Lower leg skin (tissue), 3 donors: ENCODE measurements at regions not wholly inside any gene's neighbourhood (a gene's known extent, or its start where the extent isn't known, plus 50 kb on each side); places are given as distances from the start of the nearest gene placed in this dataset.

ENCODE experiments used
- CTCF ChIP-seq, 3 donors: fragments of 450-650 bp; IDR thresholded peaks; one replicate each; pipeline ENCODE4 v1.5.1; 2016; ENCODE audit warnings: antibody characterized with exemption in 3 of 3, mild to moderate bottlenecking in 3 of 3, moderate library complexity in 2 of 3
- POLR2A ChIP-seq, 2 donors: fragments of 450-650 bp; IDR thresholded peaks; one replicate each; pipeline ENCODE4 v1.6.1; 2016 to 2017; ENCODE audit warnings: antibody characterized with exemption in 2 of 2, mild to moderate bottlenecking in 1 of 2, moderate library complexity in 1 of 2

GRCh38 chr13:34302596-34302995 is 484.6 kb downstream of the RFC3 start:
- no peak for TF ChIP-seq POLR2A (IDR thresholded peaks at IDR 0.05)
- no peak for TF ChIP-seq CTCF (IDR thresholded peaks at IDR 0.05)
